Erythroblast (primary cell): ENCODE measurements at regions not wholly inside any gene's neighbourhood (a gene's known extent, or its start where the extent isn't known, plus 50 kb on each side); places are given as distances from the start of the nearest gene placed in this dataset.

Experiments
- GATA1 ChIP-seq: IDR thresholded peaks from 2 replicates; pipeline ENCODE4 v1.6.1; 2011; ENCODE audit warnings: low read depth, mild to moderate bottlenecking, control low read depth, low read length, moderate library complexity
- POLR2A ChIP-seq: IDR thresholded peaks from 2 replicates; pipeline ENCODE4 v1.6.1; 2011; ENCODE audit warnings: mild to moderate bottlenecking, low read length

DNA sequence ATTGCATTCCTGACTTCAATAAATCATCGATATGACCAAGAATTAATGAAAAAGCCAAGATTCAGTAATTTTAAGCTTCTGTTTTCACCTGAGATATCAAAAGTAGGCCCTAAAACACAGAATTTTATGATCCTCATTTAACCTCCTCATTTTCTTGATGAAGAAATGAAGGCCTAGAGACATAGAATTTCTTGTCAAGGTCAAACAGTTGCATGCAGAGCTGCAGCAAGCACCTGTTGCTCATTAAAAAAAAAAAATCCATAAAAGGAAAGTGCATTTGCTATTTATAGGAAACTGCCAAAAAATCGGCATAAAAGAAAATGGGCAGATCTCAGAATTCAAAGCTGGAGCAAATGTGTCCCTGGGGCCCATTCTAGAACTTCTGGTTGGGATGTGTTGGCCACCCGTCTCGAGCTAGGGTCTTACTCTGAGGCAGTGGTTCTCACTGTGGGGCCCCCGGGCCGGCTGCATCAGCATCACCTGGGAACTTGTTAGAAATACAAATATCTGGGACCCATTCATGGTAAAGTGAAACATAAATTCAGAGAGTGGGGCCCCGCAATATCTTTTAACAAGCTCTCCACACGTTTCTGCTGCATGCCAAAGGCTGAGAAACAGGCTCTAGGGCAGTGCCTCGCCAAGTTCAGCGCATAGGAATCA, 224.7 kb upstream of the UBL3 start:
- no peak for TF ChIP-seq POLR2A
- no peak for TF ChIP-seq GATA1
